HG02973 (cell line): ENCODE measurements at regions not wholly inside any gene's neighbourhood (a gene's known extent, or its start where the extent isn't known, plus 50 kb on each side); places are given as distances from the start of the nearest gene placed in this dataset.
"Not testable (repeated sequence)": the region's sequence is repeated elsewhere in the genome, so short reads cannot be mapped to it uniquely, and the experiment has no call there.

ENCODE experiments used
- ATAC-seq: cut with Tn5 transposase; IDR thresholded peaks from one replicate; pipeline ENCODE4 v1.9.1; 2021; ENCODE audit warnings: moderate library complexity; ENCODE audit not compliant: unreplicated experiment

DNA sequence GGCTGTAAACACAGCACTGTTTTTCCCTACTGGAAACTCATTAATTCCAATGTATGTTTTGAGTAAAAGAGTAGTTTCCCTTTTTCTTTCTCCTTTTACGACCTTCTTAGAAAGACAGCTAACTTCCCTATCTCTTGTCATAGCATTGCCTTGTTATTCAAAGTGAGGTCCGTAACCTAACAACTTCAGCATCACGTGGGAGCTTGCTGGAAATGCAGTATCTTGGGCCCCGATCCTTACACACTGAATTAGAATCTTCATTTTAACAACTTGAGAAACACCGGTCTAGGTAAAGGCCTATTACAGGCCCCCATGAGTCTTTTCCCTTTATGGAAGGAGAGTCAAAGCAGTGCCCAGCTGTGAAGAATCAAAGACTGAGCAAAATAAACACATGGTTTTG lies 230.7 kb upstream of the PRKD1 start:
- no peak for ATAC-seq

DNA sequence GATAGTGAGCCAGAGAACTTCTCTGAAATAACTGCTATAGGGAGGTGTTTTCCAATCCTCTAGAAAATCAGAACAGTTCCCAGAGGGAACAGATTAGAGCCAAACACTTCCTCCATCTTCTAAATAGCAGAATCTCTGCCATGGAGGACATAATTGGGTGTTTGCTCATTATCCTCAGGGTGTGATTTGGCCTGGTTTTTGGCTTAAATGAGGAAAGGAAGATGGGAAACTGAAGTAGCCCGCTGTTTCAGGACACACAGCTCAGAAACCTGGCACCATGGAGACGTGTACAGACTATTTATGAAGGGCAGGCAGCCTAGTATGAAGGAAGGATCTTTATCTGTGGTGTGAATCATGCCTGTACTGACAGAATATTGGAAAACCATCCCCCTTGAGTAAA lies 231.7 kb upstream of the PRKD1 start:
- ATAC-seq, result no peak

DNA sequence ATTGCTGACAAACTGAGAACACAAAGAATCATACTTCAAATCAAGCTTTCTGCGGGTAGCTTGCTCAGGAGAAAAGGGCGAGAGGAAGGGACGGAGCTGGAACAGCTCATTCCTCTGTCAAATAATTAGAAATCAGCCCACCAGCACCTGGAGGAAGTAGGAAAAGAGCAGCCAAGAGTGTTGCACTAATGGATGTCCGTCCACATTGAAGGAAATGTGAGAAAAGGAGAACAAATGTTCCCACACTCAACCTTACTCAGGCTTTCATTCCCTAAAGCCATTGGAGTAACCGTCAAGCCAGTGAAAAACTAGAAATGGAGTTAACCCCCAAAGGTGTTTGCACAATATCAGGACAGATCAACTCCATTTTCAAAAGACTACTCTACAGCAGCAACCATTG lies 233.0 kb upstream of the PRKD1 start:
- ATAC-seq, result no peak

DNA sequence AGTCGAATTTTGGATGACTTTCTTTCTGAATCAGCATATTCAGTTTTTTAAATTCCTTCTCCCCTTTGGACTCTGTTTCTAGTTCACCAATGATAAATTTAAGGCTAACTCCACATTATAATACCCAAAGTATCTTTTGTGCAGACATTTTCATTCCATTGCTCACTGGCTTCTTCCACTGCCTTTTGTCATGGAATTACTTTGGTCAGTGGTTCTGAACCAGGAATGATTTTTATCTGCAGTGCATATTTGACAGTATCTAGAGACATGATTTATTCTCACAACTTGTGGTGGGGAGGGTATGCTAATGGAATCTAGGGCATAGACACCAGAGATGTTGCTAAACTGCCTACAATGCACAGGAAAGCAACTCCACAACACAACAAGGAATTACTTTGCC lies 234.4 kb upstream of the PRKD1 start:
- no peak for ATAC-seq

DNA sequence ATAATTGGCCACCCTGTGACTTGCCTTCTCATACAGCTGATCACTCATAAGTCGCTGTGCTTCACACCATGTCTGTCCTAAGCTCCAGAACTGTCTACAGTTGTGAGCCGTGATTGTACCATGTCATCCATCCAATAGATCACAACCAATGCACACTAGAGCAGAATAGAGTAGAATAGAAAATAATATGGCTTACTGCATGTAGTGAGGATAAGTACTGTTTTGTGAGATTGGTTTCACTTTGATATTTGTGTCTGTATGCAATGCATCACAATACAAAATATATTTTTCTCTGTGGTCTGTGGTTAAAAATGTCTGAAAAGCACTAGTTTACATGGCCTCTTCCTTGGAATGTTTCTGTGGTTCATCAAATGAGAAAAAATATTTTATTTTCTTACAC lies 237.6 kb upstream of the PRKD1 start:
- no peak for ATAC-seq

DNA sequence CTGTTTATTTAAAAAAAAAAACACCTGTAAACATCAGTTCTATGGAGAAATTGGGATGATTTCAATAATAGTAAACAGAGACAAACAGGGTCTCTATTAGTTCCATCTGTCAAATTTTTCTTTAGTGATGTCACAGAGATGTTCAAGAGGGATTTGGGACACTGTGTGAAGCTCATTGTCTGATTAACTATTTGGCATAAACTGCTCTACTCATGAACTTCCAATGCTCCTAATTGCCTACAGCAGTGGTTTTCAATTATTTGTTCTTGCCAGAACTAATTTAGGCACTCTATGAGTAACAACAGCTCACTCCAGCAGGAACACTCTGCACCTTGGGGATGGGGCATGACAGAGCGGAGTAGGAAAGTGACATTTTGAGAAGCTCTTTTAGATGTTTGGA lies 250.1 kb upstream of the PRKD1 start:
- ATAC-seq, result no peak

DNA sequence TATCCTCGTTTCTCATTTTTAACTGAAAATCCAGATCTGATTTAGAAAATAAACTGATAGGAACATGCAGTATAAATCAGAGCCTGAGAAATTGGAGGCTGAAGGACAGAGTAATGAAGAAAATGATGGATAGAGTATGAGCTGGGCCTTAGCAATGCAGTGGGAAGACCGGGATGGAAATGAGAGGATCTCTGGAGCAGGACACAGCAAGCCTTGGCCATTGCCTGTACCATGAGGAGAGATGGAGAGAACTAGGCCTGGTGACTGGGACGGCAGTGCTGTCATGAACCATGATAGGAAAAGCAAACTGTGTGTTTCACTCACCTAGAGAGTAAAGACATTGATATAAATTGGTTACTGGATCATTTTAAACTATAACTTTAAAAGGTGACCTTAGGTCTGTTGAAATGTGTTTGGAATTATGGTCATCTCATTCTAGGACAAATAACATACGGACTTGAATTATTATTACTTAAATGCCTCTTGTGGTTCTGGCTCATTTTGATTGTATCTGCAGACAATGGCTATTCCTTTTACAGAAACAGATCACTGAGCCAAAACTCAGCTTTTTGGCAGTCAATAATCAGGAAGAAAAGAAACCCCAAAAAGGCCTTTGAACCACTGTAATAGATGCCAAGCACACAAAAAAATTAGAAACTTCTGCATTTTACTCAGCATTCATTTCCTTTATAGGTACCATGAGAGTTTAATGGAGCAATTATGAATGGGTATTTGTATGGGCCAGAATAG lies 251.9 kb upstream of the PRKD1 start:
- no peak for ATAC-seq

DNA sequence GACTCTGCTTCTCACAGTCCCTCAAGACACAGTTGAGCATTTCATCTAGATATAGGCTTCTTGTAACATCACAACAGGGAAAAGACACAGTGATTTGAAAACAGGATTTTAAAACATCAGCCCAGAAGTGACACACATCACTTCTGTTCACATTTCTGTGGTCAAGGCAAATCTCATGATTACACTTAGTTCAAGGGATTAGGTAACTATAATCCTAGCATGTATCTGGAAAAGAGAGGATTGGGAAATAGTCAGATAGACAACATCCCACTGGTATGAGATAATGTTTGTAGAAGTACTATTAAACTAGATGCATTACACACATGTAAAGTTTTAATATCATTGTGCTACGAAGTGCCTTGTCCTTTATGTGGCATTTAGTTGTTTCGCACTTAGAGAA lies 252.6 kb upstream of the PRKD1 start:
- ATAC-seq, result no peak

DNA sequence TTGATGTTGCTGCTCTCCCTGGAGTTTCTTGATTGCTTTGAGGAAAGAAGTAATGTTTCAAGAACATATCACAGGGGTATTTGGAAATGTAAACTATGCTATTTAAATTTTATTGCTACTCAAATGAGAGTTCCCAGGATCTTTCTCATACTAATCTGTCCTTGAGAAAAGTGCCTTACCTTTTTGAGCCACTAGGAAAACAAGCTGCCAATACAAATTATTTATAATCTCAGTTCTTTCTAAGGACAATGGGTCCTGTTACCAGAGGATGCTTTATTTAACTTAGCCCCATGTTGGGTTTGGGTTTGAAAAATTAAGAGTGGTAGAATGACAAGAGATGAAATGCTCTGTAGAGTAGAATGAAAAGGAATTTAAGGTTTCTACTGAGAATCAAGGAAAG lies 258.2 kb upstream of the PRKD1 start:
- no peak for ATAC-seq

DNA sequence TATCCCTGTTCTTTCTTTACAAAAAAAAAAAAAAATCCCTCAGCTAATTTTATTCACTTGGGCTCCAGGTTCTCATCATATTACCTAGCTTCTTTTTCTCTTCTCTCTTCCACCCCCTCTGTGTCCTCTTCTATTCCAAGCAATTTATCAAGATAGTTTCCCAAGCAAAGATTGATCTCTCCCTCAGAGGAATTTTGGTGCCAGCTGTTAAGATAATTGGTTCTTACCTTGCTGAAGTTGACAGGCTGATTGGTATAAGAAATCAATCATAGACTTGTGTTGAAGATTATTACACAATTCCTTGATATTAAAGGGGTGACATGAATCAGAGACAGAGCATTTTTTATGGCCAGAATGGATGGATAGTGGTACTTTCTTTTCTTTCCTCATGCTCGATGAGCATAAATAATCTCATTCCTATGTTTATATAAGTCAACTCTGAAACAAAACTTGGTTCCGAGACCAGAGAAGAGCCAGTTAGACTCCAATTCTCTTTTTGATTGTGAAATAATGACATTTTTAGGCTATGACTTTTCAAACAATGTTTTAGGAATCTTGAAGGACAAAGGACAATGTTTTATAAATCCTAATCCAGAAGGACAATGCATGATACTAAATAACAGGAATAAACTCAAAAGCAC lies 264.1 kb upstream of the PRKD1 start:
- no peak for ATAC-seq

DNA sequence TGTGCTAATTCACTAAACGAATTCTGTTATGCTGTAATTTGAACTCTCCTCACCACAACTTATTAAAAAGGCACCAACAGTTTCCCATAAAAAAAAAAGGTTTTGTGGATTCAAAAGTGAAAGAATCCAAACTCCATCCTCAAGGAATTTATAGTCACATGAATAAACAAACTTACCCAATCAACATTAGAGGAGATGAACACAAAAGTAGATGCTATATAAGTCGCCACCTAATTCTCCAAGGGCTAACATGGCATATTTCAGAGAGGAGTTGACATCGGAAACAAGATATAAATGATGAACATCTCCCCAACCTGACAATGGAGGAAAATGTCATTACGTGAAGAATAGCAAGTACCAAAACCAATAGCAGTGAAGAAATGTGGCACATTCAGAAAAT lies 265.5 kb upstream of the PRKD1 start:
- no peak for ATAC-seq

DNA sequence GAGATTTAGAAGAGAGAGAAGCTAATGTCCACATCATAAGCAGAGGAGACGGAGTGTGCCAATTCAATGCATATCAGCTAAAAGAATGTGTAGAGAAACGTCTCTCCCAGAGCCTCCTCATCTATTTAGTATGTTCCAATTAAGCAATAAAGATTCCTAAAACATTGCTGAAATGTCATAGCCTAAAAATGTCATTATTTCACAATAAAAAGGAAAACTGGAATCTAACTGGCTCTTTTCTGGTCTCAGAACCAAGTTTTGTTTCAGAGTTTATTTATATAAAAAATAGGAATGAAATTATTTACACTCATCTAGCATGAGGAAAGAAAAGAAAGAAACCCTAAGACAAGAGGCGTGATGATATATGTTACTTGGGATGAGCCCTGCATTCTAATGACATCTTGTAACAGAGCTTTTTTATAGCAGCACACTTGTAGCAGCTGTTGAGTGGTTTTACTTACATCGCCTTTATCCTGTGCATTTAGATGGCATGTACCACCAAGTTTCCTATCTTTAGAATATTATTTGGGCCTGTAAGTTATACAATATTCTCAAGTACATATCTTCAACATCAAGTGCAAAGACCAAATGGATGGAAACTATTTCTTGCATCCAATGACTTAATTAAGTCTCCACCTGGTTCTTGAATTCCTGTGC lies 266.3 kb upstream of the PRKD1 start:
- no peak for ATAC-seq

DNA sequence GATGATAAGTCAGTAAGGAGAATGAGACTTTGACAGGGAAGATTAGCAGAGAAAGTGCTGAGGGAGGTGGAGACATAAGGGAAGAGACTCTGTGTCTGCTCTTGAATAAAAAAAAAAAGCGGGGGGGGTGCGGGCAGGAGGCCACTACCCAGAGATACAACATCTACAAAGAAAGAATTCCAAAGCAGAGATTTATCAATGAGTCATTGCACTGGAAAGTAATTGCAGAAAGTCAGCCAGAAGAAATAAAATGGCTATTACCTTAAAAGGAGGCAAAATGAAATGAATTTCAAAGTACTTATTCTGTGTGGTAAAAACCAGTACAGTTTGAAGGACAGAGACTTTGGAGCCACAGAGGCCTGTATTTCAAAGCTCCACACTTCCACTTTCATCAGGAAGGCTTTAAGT lies 267.1 kb upstream of the PRKD1 start:
- ATAC-seq, result no peak

DNA sequence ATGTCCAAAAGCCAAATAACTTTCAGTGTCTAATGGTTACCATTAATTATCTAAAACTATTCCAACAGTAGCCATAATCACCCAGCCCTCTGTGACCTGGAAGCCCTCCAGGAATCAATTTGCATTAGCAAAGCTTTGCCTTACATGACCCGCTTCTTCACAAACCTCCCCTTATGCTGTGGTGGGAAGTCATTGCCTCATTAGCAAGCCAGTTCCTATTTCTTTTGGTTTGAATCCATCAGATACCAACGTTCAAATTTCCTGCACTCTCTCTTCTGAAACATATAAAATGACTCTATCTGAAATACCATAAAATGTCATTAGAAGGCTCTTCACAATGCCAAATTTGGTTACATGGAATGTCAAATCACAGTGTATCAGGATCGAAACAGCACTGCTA lies 268.3 kb upstream of the PRKD1 start:
- ATAC-seq, result no peak

DNA sequence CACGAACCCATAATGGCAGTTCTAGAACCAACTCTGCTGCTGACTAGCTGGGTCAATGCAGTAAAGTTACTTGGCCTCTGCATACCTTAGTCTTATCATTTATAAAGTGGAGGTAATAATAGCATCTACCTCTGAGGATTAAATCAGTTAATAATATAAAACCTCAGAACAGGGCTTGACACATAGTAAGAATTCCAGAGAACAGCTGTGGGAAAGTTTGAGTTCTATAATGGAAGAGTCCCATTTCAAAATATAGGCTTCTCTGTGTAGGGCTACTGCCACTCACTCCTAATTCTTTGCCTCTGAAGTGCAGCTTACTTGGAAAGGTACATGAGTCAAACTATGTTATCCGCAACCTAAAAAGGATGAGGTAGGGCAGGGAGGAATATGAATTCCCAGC lies 269.2 kb upstream of the PRKD1 start:
- no peak for ATAC-seq

DNA sequence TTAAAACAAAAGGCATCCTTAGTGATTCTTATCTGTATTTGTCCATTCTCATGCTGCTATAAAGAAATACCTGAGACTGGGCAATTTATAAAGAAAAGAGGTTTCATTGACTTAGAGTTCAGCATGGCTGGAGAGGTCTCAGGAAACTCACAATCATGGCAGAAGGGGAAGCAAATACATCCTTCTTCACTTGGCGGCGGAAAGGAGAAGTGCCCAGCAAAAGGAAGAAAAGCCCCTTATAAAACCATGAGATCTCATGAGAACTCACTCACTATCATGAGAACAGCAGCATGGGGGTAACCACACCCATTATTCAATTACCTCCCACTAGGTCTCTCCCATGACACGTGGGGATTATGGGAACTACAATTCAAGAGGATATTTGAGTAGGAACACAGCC lies 271.1 kb upstream of the PRKD1 start:
- ATAC-seq, result not testable (repeated sequence)

DNA sequence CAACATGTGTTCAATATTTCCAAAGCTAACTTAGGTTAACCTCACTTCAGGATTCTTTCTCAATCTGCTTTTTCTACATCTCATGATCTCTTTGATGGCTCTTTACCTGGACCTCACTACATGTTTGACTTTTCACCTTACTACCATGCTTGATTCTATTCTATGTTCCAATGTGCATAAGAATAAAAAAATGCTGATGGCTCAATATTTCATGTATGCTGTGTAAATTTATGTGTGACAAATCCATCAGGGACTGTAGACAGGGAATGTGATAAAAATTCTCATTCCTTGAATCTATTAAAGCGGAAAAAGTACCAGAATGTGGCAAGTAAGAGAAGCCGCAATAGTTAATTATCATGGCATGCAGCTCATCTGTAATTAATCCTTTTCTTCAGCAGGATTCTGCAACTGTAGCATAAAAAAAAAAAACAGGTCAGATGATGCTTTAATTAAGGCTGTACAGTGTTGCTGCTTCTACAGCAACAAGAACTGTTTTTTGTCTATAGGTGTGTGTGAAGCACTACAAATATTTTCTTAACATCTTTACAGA lies 276.9 kb upstream of the PRKD1 start:
- ATAC-seq, result no peak

DNA sequence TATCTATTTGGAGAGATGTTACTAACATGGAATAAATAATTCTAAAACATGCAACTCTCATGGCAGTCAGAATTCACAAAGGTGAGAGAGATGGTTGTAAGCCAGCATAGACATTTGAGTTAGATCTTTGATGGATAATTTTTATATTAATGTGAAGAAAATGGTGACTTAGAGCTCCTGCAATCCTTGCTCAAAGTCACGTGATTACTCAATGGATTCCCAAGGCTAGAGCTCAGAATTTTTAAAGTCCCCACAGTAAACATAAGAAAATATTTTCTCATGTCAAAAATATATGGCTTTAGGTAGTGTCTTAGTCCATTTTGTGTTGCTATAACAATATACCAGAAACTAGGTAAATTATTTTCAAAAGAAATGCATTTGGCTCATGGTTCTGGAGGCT lies 281.5 kb upstream of the PRKD1 start:
- ATAC-seq, result no peak

DNA sequence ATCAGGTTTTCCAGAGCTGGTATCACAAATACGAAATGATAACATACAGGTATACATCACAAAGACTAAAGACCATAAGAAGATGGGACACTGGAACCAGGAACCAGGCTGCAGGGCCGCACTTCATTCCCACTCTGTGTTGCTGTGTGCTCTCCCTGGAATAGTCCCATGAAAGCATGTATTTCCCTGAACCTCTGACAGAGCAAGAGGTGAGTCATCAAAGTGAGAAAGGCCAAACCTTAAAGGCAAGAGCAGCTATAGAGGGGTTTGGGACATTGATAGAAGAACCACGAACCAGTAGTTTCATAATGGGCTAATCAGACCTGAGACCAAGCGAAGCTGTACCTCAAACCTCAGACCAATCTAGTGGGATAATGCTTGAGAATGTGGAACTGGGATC lies 283.0 kb upstream of the PRKD1 start:
- ATAC-seq, result no peak

DNA sequence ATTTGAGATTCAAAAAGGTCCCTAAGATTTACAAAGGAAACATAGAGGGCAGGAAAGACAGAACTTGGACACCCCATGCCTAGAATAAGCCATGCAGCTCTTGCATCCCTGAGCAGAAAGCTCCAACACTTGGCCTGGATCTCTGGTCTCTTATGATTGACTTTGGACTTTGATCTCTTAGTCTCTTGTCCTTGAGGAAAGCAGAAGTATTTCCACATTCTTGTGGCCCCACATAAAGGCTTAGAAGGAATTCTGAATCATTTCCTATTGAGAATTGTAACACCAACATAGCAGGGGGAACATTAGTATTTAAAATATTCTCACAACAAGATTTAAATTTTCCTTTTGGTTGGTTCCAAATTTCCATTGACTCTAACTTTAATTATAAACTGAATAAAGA lies 283.7 kb upstream of the PRKD1 start:
- ATAC-seq, result no peak

DNA sequence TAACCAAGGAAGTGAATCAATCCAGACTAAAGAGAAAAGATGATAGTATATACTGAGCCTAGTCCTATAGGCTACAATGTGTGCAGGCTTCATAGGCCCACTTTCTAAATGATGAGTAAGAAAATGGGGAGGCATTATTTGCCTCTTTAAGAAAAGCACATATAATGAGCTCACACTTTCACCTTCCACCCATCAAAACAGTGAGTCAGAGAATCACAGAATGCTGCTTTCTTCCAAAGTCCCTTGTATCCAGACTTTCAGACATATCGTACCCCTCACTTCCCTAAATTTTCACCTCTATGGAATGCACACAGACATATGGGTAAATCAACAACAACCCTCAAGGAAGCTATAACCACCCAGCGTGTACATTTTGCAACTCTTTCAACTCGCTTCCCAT lies 286.4 kb upstream of the PRKD1 start:
- no peak for ATAC-seq

DNA sequence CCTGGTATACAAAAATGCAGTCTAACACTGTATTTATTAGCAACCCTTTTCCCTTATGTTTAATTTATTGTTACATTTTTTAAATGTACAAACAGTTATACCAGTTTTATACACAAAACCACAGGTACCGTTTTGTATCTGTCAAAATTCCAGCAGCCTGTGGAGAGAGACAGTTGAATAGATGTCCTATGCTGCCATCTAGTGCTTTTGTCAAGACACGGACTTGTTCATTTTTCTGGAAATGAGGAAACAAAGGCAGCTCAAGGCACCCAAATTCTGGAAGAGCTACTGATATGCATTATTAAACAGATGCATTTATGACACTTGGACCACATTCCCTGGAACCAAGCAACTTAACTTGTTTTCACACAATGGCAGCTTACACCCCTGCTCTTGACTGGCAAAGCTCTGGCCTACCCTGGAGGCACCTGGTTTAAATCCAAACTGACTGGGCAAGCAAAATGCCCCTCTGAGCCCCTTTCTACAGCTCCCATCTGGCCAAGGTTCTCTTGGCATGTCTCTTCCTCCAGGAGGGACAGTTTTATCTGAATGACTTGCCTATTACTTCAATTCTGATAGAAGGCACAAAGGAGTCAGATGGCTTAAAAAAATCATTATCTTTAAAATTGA lies 286.9 kb upstream of the PRKD1 start:
- ATAC-seq, result no peak
